HG03457 (cell line): ENCODE measurements at regions not wholly inside any gene's neighbourhood (a gene's known extent, or its start where the extent isn't known, plus 50 kb on each side); places are given as distances from the start of the nearest gene placed in this dataset.

Experiments used
- ATAC-seq: cut with Tn5 transposase; IDR thresholded peaks from one replicate; pipeline ENCODE4 v1.9.1; 2021; ENCODE audit warnings: moderate number of reproducible peaks; ENCODE audit not compliant: unreplicated experiment

DNA sequence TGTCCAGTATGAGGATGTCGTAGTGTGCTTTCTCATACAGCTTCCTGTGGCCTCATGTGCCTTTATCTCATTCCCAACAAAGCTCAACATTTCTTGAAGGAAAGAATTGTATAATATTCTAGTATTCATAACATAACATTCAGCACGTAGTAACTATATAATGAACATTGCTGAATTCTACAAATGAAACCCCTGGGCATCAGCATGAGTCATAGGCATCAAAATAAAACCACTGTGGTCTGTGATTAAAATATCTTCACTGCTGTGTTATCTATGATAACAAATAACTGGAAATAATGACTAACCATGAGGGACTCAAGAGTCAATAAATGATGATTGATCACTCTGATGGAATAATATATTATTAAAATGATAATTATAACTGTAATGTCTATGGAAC lies 255.2 kb downstream of the EMP1 start:
- no peak for ATAC-seq

GRCh38 chr12:13450231-13451080 lies 253.9 kb downstream of the EMP1 start:
- no peak for ATAC-seq

DNA sequence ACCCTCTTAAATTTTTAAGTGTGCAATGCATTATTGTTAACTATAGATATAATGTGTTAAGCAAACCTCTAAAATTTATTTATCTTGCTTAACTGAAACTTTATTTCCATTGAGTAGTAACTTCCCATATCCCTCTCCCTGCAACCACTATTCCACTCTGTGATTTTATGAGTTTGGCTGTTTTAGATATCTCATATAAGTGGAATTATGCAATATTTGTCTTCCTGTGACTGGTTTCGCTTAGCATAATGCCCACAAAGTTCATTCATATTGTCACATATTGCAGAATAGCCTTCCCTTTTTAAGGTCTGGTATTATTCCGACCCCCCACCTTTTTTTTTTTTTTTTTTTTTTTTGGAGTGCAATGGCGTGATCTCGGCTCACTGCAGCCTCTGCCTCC lies 247.6 kb downstream of the EMP1 start:
- no peak for ATAC-seq

GRCh38 chr12:13443498-13443897 lies 247.0 kb downstream of the EMP1 start:
- ATAC-seq = no peak

- no peak for ATAC-seq
These were observed 246.5 kb downstream of the EMP1 start for GRCh38 chr12:13443028-13443427.

DNA sequence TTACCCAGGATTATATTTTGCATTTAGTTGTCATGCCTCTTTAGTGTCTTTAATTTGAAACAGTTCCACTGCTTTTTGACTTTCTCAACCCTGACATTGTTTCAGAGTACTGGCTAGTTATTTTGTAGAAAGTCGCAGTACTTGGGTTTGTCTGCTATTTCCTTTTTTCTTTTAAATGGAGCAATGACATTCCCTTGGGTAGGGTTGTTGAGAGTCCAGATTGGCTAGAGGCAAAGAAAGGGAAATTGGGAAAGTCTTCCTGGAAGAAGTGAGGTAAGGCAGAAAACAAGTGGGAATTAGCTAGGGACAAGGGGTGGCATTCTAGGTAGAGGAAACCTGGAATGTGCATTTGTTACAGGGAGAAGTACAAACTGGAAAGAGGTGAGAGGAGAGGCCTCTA lies 245.9 kb downstream of the EMP1 start:
- ATAC-seq = no peak

- no peak for ATAC-seq
These were observed 244.3 kb downstream of the EMP1 start for GRCh38 chr12:13440844-13441243.

- no peak for ATAC-seq
These were observed 241.0 kb downstream of the EMP1 start for GRCh38 chr12:13437541-13437940.

- ATAC-seq = no peak
These were observed 240.3 kb downstream of the EMP1 start for GRCh38 chr12:13436696-13437391.

DNA sequence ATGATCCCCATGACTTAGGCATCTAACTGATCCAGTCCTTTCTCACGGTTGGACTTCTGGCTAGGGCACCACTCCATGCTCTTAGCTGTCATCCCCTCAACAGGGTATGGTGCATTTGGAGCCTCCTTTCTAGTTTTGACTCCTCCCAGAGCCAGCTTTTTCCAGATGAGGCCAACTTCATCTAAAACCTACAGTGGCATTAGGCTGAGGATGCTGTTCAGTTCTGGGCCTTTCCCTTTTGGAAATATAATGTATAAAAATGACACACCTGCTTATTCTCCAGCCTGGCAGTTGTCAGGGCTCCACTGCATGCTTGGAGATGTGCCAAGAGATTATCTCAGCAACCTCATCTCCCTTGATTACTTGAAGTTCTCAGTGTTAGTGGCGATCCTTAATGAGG lies 239.7 kb downstream of the EMP1 start:
- no peak for ATAC-seq

DNA sequence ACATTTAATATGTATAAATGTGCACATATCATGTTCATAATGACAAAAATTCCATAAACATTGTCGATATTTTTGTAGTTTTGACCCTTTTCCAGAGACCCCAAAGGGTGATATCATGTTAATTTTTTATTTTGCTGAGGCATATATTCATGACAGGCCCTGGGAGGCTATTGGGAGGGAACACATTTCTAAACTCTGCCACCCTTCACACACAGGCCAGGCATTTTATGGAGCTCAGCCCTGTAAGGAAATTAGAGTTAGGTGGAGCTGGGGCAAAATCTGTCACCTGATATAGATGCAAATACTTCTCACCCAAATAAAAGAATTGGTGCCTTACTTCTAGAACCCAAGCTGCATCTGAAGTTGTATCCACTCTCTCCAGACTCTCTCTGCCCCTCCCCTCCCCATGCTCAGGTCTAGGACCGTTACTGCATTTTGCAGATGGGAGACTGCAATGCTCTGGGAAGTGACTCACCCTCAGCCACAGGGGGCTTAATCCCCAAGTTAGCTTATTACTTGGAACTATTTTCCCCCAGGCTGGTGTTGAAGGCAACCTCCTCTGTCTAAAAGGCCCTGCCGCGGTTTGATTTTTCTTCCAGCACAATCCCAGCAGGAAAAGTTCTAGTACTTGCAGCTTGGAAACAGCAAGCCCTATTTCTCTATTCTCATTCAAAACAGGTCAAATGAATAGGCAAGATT lies 238.9 kb downstream of the EMP1 start:
- ATAC-seq = no peak

DNA sequence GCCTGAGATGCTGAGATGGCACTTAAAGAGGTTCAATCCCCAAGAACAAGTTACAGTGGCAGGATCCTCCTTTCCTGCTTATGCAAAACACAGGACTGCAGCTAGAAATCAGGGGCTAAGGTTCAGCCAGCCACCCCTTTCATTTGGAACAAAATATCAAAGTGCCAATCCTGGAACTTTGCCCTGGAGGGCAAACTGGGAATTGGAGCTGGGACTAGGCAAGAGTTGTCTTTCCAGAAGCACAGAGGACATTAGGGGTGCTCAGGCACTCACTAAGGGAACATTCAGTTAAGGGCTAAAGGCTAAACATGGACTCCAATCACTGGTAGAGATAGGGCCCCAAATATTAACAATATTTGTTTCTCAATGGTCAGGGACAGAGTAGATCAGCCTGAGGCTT lies 237.2 kb downstream of the EMP1 start:
- ATAC-seq = no peak

DNA sequence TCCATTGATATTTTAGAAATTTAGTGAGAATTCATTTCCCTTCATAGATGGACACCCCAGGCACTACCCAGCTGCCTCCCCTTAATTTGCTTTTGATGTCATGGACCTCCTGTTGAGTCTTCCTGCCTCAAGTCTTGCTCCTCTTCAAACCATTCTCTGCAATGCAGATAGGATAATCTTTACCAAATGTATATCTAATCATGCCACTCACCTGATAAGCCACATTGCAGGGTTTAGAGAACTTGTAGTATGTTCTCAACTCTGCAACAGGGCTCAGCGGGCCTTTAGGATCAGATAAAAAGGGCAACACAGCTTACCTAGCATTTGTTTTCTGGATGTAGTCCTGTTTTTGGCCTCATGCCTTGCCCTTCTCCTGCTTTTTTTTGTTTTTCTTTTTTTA lies 234.5 kb downstream of the EMP1 start:
- ATAC-seq = no peak

DNA sequence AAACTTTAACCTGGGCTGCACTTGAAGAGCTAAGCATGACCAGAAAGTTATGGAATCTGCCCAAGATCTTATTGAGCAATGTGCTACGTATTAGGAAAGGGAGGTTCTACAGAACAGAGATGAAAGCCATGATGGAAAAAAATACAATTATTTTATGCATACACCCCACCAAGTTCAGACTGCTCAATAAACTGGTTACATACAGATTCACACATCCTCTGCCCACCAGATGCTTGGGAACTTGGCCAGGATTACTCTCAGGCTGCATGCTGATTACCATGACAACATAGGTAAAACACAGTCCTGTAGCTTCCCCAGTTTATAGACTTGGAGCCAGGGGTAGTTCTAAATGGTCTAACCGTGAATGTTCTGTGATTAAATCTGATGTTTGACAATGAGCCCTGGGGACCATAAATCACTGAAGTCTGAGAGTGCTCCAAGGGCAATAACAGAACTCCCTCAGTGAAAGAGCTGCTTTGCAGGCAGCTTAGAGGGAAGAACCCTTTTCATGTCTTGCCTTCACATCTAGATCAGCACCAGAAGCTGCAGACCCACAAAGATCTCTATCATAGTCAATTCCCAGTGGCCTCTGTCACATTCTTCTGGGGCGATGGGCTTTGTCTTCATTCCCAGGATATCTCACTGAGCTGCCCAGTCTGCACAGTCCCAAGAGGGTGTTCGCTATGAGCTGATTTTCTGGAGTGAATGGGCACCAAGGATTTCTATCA lies 232.2 kb downstream of the EMP1 start:
- no peak for ATAC-seq

DNA sequence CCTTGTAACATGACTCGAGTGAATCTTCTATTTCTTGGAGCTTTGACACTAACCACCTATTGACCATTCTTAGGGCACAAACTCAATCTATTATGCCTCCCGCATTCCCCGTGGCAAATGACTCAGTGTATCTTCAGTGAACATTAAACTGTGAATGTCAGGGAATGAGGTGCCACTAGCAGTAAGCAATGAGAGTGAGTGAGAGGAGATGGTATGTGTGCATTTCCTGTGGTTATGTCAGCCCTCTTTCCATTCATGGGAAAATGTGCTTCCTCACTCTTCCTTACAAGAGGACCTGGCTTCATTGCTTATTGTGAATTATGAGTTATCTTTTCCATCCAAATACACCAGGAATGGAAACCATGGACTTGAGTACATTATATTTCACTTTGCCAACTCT lies 229.2 kb downstream of the EMP1 start:
- ATAC-seq = no peak

GRCh38 chr12:13422291-13422690 lies 225.8 kb downstream of the EMP1 start:
- ATAC-seq = no peak

GRCh38 chr12:13417516-13417915 lies 221.0 kb downstream of the EMP1 start:
- no peak for ATAC-seq

DNA sequence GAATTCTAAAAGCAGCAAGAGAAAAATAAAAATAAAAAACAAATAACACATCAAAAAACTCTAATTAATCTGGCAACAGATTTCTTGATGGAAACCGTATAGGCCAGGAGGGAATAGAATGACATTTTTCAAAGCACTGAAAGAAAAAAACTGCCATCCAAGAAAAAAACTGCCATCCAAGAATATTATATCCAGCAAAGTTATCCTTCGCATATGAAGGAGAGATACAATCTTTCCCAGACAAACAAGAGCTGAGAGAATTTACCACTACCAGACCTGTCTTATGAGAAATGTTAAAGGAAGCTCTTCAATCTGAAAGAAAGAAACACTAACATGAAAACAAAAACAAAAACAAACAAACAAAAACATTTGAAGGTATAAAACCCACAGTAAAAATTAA lies 214.8 kb downstream of the EMP1 start:
- ATAC-seq = no peak

DNA sequence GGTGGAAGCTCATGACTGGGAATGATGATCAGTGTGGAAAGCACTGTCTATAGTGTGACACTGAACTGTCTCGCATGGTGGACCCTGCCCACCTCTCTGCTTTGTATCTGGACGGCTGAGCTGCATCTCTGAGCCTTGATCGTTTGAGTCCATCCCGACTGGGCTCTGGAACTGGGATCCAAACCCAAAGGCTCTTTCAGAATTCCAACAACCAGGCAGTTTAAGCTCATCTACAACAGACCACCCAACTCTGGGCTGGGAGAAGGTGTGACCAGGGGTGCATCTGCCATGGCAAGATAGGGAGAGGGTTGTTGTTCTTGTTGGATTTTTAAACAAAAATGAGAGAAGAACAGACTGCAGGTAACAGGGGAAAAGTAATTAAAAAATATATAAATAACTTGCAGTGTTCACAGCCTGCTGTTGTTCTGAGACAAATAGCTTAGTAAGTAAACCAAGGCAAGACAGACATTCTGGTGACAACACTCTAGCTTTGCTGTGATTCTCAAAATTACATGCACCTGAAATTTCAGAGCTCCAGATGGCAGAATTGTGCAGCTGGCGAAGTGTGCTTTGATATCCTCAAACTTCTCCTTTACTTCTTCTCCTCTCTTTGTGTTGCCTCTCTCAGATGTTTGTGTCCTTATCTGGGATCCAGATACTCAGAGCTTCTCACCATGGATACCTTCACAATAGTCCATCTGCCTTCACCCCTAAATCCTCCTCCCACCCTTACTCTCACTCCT lies 209.6 kb downstream of the EMP1 start:
- ATAC-seq = no peak

DNA sequence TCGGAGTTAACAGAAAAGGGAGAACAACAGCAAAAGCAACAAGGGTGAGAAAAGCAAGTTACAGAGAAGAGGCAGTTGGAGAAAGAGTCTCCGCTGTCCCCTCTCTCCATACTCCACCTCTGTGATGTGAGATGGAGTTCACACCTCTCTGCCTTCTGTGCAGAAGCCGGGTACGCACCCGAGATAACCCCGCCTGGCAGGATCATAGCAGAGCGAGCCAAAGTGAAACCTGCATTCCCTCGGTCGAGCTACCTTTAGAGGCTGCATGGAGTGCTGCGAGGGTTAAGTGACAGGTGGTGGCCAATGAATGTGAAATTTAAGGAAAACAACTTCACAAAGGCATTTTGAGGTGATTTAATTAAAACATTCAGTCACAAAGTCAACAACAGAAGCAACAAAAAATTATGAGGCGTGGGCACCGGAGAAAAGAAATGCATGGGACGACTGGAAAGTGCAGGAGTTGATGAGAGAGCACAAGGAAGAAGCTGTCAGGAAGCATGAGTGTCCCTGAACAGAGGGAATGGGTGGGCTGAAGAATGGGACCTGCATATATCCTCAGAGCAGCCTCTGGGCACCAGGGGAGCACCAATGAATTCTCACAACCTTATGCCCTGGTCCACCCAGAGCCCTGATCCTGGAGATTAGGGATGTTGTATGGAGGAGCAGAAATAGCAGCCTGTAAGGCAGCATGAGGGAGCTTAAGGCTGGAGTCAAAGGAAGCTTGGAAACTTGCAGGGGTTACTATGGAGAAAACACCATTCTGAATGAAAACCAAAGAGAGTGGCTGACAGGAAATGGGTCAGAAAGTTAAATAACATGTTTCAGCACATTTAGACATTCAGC lies 208.3 kb downstream of the EMP1 start:
- ATAC-seq = no peak
